ENCODE measurements at regions not wholly inside any gene's neighbourhood (a gene's known extent, or its start where the extent isn't known, plus 50 kb on each side); places are given as distances from the start of the nearest gene placed in this dataset.

DNA sequence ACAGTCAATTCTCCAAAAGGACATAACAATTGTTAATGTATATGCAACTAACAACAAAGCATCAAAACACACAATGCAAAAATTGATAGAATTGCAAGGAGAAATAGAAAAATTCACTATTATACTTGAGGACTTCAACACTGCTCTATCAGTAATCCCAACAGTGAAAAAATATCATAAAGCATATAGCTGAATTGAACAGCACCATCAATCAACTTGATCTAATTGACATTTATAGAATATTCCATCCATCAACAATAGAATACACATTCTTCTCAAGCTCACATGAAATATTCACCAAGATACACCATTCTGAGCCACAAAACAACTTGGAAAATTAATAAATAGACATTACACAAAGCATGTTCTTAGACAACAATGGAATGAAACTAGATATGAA lies 60.1 kb upstream of the ASXL3 start:
- TF ChIP-seq, protein P1, sequence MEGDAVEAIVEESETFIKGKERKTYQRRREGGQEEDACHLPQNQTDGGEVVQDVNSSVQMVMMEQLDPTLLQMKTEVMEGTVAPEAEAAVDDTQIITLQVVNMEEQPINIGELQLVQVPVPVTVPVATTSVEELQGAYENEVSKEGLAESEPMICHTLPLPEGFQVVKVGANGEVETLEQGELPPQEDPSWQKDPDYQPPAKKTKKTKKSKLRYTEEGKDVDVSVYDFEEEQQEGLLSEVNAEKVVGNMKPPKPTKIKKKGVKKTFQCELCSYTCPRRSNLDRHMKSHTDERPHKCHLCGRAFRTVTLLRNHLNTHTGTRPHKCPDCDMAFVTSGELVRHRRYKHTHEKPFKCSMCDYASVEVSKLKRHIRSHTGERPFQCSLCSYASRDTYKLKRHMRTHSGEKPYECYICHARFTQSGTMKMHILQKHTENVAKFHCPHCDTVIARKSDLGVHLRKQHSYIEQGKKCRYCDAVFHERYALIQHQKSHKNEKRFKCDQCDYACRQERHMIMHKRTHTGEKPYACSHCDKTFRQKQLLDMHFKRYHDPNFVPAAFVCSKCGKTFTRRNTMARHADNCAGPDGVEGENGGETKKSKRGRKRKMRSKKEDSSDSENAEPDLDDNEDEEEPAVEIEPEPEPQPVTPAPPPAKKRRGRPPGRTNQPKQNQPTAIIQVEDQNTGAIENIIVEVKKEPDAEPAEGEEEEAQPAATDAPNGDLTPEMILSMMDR (IDR thresholded peaks at IDR 0.05; ENCODE audit: borderline replicate concordance): no peak
- no peak for DNase-seq
- Histone ChIP-seq H3K9me3 (replicated peaks) (peaks cover 53% of the 10 kb centered on the region), H3K4me3 (no peak overlapping the region), H3K36me3 (no peaks in the 10 kb centered on the region), H3K4me1 (no peaks in the 10 kb centered on the region), H3K27ac (replicated peaks) (no peak overlapping the region), H3K27me3 (ENCODE audit: low read depth) (no peaks in the 10 kb centered on the region)
- intact Hi-C loops (cut with micrococcal nuclease): no loop called here

DNA sequence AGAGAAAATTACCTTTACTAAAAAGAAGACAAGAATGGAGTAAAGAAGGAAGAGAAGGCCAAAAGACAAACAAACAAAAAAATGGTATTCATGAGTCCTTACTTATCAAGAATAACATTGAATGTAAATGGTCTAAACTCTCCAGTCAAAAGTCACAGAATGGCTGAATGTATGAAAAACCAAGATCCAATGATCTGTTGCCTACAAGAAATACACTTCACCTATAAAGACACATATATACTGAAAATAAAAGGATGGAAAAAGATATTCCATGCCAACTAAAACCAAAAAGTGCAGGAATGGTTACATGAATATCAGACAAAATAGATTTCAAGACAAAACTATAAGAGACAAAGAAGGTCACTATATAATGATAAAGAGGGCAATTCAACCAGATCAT lies 65.0 kb upstream of the ASXL3 start:
- TF ChIP-seq, protein P1 (IDR thresholded peaks at IDR 0.05; ENCODE audit: borderline replicate concordance): no peak
- Histone ChIP-seq H3K27ac (replicated peaks) (no peak overlapping the region), H3K9me3 (replicated peaks) (peaks cover 60% of the 10 kb centered on the region), H3K36me3 (no peaks in the 10 kb centered on the region), H3K27me3 (ENCODE audit: low read depth) (no peaks in the 10 kb centered on the region), H3K4me3 (no peak overlapping the region), H3K4me1 (no peaks in the 10 kb centered on the region)
- no peak for DNase-seq
- intact Hi-C loops (cut with micrococcal nuclease): no loop called here

DNA sequence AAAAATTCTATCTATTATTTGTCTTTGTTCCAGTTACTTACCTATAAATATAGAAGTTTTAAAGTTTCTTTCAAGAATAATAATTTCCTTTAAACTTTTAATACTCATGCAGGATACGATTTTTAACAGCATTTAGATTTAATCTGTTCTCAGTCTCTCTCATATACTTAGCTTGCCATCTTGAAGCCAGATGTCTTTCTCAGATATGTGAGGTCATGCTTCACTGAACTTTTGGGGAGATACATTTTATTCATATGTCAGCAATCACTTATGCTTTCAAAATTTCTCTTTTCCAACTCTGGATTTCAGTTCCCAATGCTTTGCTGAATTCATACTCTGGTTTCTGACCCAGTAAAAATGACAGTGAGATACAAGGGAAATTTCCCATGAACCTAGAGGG lies 66.5 kb upstream of the CCDC178 start:
- no peaks in the 10 kb centered on the region for H3K27me3 ChIP-seq (ENCODE audit: low read depth)
- intact Hi-C loops (cut with micrococcal nuclease): no loop called here
- no peak for DNase-seq
- H3K9me3 ChIP-seq (replicated peaks): peaks cover 5% of the 10 kb centered on the region
- no peak overlapping the region for H3K4me3 ChIP-seq
- no peaks in the 10 kb centered on the region for H3K4me1 ChIP-seq
- H3K36me3 ChIP-seq: no peaks in the 10 kb centered on the region
- no peak overlapping the region for H3K27ac ChIP-seq (replicated peaks)
- TF ChIP-seq, protein P1 (IDR thresholded peaks at IDR 0.05; ENCODE audit: borderline replicate concordance): no peak

- no peaks in the 10 kb centered on the region for H3K4me1 ChIP-seq
- no peak overlapping the region for H3K27ac ChIP-seq (replicated peaks)
- H3K27me3 ChIP-seq (ENCODE audit: low read depth): no peaks in the 10 kb centered on the region
- TF ChIP-seq, protein P1 (IDR thresholded peaks at IDR 0.05; ENCODE audit: borderline replicate concordance): no peak
- no peak overlapping the region for H3K4me3 ChIP-seq
- no peaks in the 10 kb centered on the region for H3K36me3 ChIP-seq
- intact Hi-C loops (cut with micrococcal nuclease): no loop called here
- no peak for DNase-seq
- H3K9me3 ChIP-seq (replicated peaks): no peaks in the 10 kb centered on the region
Observed at GRCh38 chr18:33505798-33506197, 65.3 kb upstream of the CCDC178 start.

GRCh38 chr18:33505297-33505696 lies 64.8 kb upstream of the CCDC178 start:
- Histone ChIP-seq H3K36me3 (no peaks in the 10 kb centered on the region), H3K9me3 (replicated peaks) (no peaks in the 10 kb centered on the region), H3K4me3 (no peak overlapping the region), H3K4me1 (no peaks in the 10 kb centered on the region), H3K27me3 (ENCODE audit: low read depth) (no peaks in the 10 kb centered on the region), H3K27ac (replicated peaks) (no peak overlapping the region)
- TF ChIP-seq, protein P1 (IDR thresholded peaks at IDR 0.05; ENCODE audit: borderline replicate concordance): no peak
- intact Hi-C loops (cut with micrococcal nuclease): no loop called here
- DNase-seq: no peak

DNA sequence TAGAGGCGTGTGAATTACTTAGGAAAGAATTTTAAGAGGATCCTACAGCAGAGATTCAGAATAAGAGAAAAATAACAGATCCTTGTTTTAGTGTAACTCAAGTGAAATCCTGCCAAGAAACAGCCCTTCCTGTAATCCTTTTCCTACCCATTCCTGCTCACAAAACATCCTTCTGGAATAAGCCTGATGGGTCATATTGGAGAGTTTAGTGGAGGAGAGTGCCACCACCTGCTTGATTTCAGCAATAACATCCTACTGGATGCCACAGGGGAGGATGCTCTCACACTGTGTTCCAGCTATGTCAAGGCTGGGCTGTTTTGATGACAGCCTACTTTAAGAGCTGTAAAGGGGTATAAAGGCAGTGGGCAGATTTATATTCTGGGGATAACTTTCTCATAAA lies 54.8 kb upstream of the CCDC178 start:
- Histone ChIP-seq H3K27ac (replicated peaks) (no peak overlapping the region), H3K4me1 (no peaks in the 10 kb centered on the region), H3K4me3 (no peak overlapping the region), H3K36me3 (no peaks in the 10 kb centered on the region), H3K27me3 (ENCODE audit: low read depth) (no peaks in the 10 kb centered on the region), H3K9me3 (replicated peaks) (peaks cover 4% of the 10 kb centered on the region)
- DNase-seq: no peak
- intact Hi-C loops (cut with micrococcal nuclease): no loop called here
- TF ChIP-seq, protein P1 (IDR thresholded peaks at IDR 0.05; ENCODE audit: borderline replicate concordance): peak; percentile 39
